DOHH2 (cell line): ENCODE measurements at regions not wholly inside any gene's neighbourhood (a gene's known extent, or its start where the extent isn't known, plus 50 kb on each side); places are given as distances from the start of the nearest gene placed in this dataset.

Experiments used
- H3F3A ChIP-seq: fragments of 200-600 bp; sonication (generic), shearing (Covaris generic); 2 replicates; pipeline ENCODE4 v1.6.0; 2016; ENCODE audit warnings: antibody characterized with exemption, mild to moderate bottlenecking; ENCODE audit not compliant: control insufficient read depth, insufficient read depth
- H3K27ac ChIP-seq: fragments of 200-600 bp; sonication (generic); 2 replicates; pipeline ENCODE4 v1.5.1; 2014; ENCODE audit warnings: low read depth, mild to moderate bottlenecking, low read length, moderate library complexity
- H3K27me3 ChIP-seq: fragments of 200-600 bp; sonication (generic); 2 replicates; pipeline ENCODE4 v1.6.1; 2014; ENCODE audit warnings: mild to moderate bottlenecking, low read length, mixed read lengths; ENCODE audit not compliant: control insufficient read depth
- H3K36me3 ChIP-seq: fragments of 200-600 bp; sonication (generic); 2 replicates; pipeline ENCODE4 v1.6.1; 2014; ENCODE audit warnings: mild to moderate bottlenecking, low read length, moderate library complexity, mixed read lengths; ENCODE audit not compliant: control insufficient read depth
- H3K4me1 ChIP-seq: fragments of 200-600 bp; sonication (generic); 2 replicates; pipeline ENCODE4 v1.6.1; 2014; ENCODE audit warnings: mild to moderate bottlenecking, low read length, mixed read lengths; ENCODE audit not compliant: control insufficient read depth
- H3K4me2 ChIP-seq: fragments of 200-600 bp; sonication (generic); 2 replicates; pipeline ENCODE4 v1.6.0; 2014; ENCODE audit warnings: mild to moderate bottlenecking, low read length, moderate library complexity
- H3K4me3 ChIP-seq: fragments of 200-600 bp; sonication (generic); 2 replicates; pipeline ENCODE4 v1.5.1; 2014; ENCODE audit warnings: mild to moderate bottlenecking, low read length, mixed read lengths
- H3K79me2 ChIP-seq: fragments of 200-600 bp; sonication (generic); 2 replicates; pipeline ENCODE4 v1.6.1; 2014; ENCODE audit warnings: mild to moderate bottlenecking, low read length, mixed read lengths; ENCODE audit not compliant: control insufficient read depth
- H3K9me2 ChIP-seq: fragments of 200-600 bp; sonication (generic); replicated peaks from 2 replicates; pipeline ENCODE4 v1.6.1; 2014; ENCODE audit warnings: mild to moderate bottlenecking, low read length, mixed read lengths; ENCODE audit not compliant: control insufficient read depth
- H3K9me3 ChIP-seq: fragments of 200-600 bp; sonication (generic); 2 replicates; pipeline ENCODE4 v1.6.1; 2014; ENCODE audit warnings: antibody characterized with exemption, low read length, mixed read lengths; ENCODE audit not compliant: control insufficient read depth, insufficient read depth
- H4K20me1 ChIP-seq: fragments of 200-600 bp; sonication (generic); 2 replicates; pipeline ENCODE4 v1.6.0; 2014; ENCODE audit warnings: low read depth, mild to moderate bottlenecking, antibody characterized with exemption, low read length, moderate library complexity; ENCODE audit not compliant: control insufficient read depth, insufficient read depth
- CTCF ChIP-seq: fragments of 200-600 bp; sonication (generic); IDR thresholded peaks from one replicate; pipeline ENCODE4 v1.5.1; 2014; ENCODE audit warnings: antibody characterized with exemption, mild to moderate bottlenecking, low read depth, low read length; ENCODE audit not compliant: poor library complexity, severe bottlenecking
- EZH2phosphoT487 ChIP-seq: fragments of 200-600 bp; sonication (generic); IDR thresholded peaks from 2 replicates; pipeline ENCODE4 v1.6.1; 2017; ENCODE audit warnings: borderline replicate concordance, mild to moderate bottlenecking, antibody characterized with exemption, low read length, moderate library complexity, mixed read lengths

DNA sequence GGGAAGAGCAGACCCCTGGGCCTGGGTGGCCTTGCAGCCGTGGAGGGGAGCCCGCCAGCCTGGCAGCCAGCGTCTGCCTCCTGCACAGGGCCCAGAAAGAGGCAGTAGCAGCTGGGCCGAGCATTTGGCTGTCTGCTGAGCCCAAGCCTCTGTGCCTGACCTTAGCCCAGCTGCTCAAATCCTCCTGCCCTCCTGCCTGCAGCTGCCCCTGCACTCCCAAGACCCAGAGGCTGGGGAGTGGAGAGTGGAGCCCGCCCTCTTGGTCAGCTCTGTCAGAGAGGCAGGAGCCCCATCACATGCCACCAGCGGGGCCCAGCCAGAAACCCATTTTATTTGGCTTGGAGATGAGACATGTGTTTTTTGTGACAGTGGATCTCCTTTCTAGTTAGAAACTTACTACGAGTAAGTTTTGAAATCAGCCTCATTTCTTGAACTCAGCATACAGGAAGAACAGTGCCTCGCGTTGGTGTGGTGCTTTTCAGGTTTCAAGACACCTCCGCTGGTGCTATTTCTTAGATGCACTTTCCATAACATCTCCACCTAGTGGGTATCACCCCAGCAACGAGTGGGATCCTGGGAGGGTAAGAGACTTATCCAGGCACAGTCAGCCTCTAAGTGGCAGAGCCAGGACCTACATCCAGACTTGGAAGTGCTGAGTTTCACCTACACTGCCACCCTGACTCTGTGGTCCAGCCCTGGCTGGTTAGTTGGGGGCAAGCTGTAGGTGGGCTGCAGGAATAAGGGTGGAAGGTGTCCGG, 477.1 kb downstream of the RPS24 start:
- Histone ChIP-seq H3K79me2 (no peaks in the 10 kb centered on the region), H3K4me3 (no peak overlapping the region), H3K9me3 (no peaks in the 10 kb centered on the region), H3K4me1 (no peaks in the 10 kb centered on the region), H3K9me2 (no peaks in the 10 kb centered on the region), H3K27ac (no peak overlapping the region), H3K27me3 (no peaks in the 10 kb centered on the region), H3F3A (no peaks in the 10 kb centered on the region), H3K36me3 (no peaks in the 10 kb centered on the region), H4K20me1 (no peaks in the 10 kb centered on the region), H3K4me2 (no peak overlapping the region)
- no peak for TF ChIP-seq EZH2phosphoT487
- TF ChIP-seq CTCF, result no peak

DNA sequence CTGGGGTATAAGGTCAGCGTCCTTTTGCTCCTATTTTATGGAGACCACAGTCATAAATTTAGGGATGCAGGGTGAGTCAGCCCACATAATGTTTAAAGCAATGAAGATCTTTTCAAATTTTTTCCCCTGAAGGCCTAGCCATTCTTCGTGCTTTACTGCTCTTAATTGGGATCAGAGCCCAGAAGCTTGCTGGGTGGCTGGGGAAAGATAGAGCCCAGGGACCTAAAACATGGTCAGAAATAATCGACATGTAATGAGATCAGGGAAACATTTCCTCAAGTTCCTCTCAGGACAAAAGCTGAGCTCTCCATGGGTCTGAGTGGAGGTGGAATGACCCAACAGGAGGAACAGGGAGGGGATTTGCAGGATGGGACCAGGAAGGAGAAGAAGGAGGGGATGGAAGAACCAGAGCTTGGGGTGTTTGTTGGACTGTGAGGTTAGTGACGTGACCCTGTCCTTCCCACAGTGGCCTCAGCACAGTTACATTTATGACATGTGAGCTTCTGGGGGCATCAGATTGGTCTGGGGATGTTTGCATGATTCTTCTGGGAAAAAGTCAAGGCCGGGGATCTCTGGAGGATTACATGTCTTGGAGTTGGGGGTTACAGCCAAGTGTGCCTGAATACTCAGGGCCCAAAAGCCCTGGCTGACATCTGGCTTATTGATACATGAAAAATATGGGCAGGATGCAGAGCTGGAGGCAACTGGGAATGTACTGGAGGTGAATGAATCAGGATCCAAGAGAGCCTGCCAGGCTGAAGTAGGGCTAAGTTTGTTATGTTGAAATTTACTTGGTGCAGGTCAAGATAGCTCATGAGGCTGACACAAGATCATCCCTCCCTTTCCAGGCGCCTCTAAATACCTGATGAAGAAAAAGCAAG, 477.9 kb downstream of the RPS24 start:
- Histone ChIP-seq H3K4me1 (no peaks in the 10 kb centered on the region), H3K4me3 (no peak overlapping the region), H3K79me2 (no peaks in the 10 kb centered on the region), H3F3A (no peaks in the 10 kb centered on the region), H3K27me3 (no peaks in the 10 kb centered on the region), H3K9me3 (no peaks in the 10 kb centered on the region), H4K20me1 (no peaks in the 10 kb centered on the region), H3K27ac (no peak overlapping the region), H3K9me2 (no peaks in the 10 kb centered on the region), H3K36me3 (no peaks in the 10 kb centered on the region), H3K4me2 (no peak overlapping the region)
- TF ChIP-seq EZH2phosphoT487, result no peak
- no peak for TF ChIP-seq CTCF

DNA sequence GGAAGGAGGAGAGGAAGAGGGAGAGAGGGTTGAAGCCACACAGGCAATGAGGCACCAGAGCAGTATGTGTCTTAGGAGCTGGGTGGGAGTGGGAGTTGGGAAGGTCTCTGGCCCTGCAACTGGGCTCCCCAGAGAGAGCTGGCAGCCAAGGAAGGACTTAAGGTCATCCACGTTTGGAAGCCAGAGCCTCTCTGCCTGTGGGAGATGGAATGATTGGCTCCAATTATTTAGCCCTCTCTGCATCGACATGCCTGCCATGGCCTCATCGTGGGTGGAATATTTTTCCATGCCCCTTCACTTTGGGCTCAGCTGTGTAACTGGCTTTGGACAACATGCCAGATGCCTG, 478.5 kb downstream of the RPS24 start:
- no peaks in the 10 kb centered on the region for H4K20me1 ChIP-seq
- no peaks in the 10 kb centered on the region for H3K9me3 ChIP-seq
- no peaks in the 10 kb centered on the region for H3K9me2 ChIP-seq
- no peaks in the 10 kb centered on the region for H3K36me3 ChIP-seq
- no peak overlapping the region for H3K4me2 ChIP-seq
- H3F3A ChIP-seq, result no peaks in the 10 kb centered on the region
- no peaks in the 10 kb centered on the region for H3K27me3 ChIP-seq
- H3K79me2 ChIP-seq, result no peaks in the 10 kb centered on the region
- no peak overlapping the region for H3K4me3 ChIP-seq
- no peaks in the 10 kb centered on the region for H3K4me1 ChIP-seq
- TF ChIP-seq EZH2phosphoT487, result no peak
- H3K27ac ChIP-seq, result no peak overlapping the region

DNA sequence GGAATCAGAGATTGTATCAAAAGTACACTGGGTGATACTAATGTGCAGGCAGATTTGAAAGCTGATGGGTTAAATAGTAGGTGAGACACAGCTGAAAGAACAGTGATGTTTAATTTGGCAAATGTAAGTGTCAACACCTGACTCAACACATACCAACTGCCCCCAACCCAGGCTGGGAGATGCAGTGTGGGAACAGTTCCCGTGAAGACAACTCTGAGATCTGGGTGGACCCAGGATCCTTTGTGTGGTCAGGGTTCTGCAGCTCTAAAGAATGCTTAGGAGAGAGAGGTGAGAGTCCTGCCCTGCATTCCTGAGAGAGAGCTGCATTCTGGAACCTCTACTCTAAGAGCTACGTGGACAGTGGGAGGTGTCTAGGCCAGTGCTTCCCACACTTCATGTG, 479.7 kb downstream of the RPS24 start:
- Histone ChIP-seq H3K4me1 (no peaks in the 10 kb centered on the region), H3K4me2 (no peak overlapping the region), H3F3A (no peaks in the 10 kb centered on the region), H3K79me2 (no peaks in the 10 kb centered on the region), H3K9me2 (no peaks in the 10 kb centered on the region), H3K27me3 (no peaks in the 10 kb centered on the region), H4K20me1 (no peaks in the 10 kb centered on the region), H3K36me3 (no peaks in the 10 kb centered on the region), H3K9me3 (no peaks in the 10 kb centered on the region), H3K27ac (no peak overlapping the region), H3K4me3 (no peak overlapping the region)
- TF ChIP-seq EZH2phosphoT487, result no peak
- no peak for TF ChIP-seq CTCF
